Tibial artery (tissue), 4 donors: ENCODE measurements at regions not wholly inside any gene's neighbourhood (a gene's known extent, or its start where the extent isn't known, plus 50 kb on each side); places are given as distances from the start of the nearest gene placed in this dataset.

Experiments
- DNase-seq, 2 donors: peaks; one replicate each; pipeline ENCODE4 v3.0.0-alpha.2; 2019
- H3K27ac ChIP-seq, 2 donors: fragments of 200-600 bp; sonication (generic) in 1 of 2; 1 replicate in 1 of 2; 2 replicates in 1 of 2; pipeline ENCODE4 v1.5.1; 2018 to 2019; ENCODE audit warnings: mild to moderate bottlenecking in 1 of 2
- H3K27me3 ChIP-seq, 2 donors: fragments of 200-600 bp; sonication (generic) in 1 of 2; one replicate each; pipeline versions ENCODE4 v1.5.1 to v1.6.0; 2016 to 2019
- H3K36me3 ChIP-seq, 3 donors: fragments of 200-600 bp; sonication (generic) in 2 of 3; one replicate each; pipeline ENCODE4 v1.5.1; 2016 to 2019; ENCODE audit warnings: mild to moderate bottlenecking in 2 of 3
- H3K4me1 ChIP-seq, 4 donors: fragments of 200-600 bp; sonication (generic) in 2 of 4; 1 replicate in 3 of 4; 2 replicates in 1 of 4; pipeline ENCODE4 v1.5.1; 2016 to 2019
- H3K4me3 ChIP-seq, 2 donors: fragments of 200-600 bp; sonication (generic) in 1 of 2; 1 replicate in 1 of 2; 2 replicates in 1 of 2; pipeline ENCODE4 v1.5.1; 2018 to 2019; ENCODE audit warnings: mild to moderate bottlenecking in 2 of 2
- H3K9me3 ChIP-seq, 3 donors: fragments of 200-600 bp; sonication (generic) in 1 of 3; one replicate each; pipeline ENCODE4 v1.5.1; 2016 to 2019
- intact Hi-C: fragments of 100-400 bp; cut with DNase I; formaldehyde crosslinking; loops from one replicate; pipeline ENCODE4 v1.15.0; 2023; ENCODE audit warnings: low total_unique reads
- TF ChIP-seq, protein P1 (sequence below), 2 experiments: fragments of 200-600 bp in 1 of 2; fragments of 450-650 bp in 1 of 2; IDR thresholded peaks; one replicate each; pipeline ENCODE4 v1.5.1; 2017 to 2019; ENCODE audit warnings: antibody characterized with exemption in 2 of 2, mild to moderate bottlenecking in 1 of 2, moderate library complexity in 1 of 2

DNA sequence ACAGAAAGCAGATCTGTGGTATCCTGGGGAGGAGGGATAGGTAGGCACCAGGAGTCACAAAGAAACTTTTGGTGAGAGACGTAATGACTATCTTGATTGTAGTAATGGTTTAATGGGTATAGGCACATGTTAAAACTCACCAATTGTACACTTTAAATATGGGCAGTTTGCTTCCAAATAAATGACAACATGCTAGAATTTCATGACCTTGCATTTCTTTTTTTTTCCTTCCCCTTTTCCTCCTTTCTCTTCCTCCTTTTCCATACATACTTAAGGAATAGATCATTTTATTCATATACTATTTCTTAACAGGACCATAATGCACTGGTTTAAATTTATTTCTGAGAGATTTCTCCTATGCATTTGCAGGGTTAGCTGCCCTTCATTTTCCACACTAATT is 341.8 kb downstream of the TMEM182 start:
- DNase-seq: no peak
- TF ChIP-seq, protein P1, sequence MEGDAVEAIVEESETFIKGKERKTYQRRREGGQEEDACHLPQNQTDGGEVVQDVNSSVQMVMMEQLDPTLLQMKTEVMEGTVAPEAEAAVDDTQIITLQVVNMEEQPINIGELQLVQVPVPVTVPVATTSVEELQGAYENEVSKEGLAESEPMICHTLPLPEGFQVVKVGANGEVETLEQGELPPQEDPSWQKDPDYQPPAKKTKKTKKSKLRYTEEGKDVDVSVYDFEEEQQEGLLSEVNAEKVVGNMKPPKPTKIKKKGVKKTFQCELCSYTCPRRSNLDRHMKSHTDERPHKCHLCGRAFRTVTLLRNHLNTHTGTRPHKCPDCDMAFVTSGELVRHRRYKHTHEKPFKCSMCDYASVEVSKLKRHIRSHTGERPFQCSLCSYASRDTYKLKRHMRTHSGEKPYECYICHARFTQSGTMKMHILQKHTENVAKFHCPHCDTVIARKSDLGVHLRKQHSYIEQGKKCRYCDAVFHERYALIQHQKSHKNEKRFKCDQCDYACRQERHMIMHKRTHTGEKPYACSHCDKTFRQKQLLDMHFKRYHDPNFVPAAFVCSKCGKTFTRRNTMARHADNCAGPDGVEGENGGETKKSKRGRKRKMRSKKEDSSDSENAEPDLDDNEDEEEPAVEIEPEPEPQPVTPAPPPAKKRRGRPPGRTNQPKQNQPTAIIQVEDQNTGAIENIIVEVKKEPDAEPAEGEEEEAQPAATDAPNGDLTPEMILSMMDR (IDR thresholded peaks at IDR 0.05): no peak
- Histone ChIP-seq H3K27me3 (no peaks in the 10 kb centered on the region), H3K27ac (no peak overlapping the region), H3K9me3 (no peaks in the 10 kb centered on the region), H3K4me3 (no peak overlapping the region), H3K36me3 (no peaks in the 10 kb centered on the region), H3K4me1 (no peaks in the 10 kb centered on the region)
- intact Hi-C loops: no loop called here

DNA sequence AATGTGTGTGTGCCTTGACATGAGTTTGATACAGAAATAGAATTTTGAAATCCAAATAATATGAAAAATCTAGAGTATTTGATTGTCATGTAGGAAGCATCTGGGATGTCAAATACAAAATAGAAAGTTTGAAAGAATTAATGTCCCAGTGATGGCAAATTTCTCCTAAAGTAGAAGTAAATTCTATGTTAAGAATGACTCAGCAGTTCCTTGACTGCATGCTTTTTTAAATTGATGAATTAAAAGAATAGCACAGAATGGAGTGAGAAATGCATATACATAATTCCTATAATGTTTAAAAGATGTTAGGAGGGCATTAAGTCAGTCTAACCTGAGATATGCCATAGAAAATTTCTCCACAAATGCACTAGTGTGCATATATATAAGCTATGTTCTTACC is 357.5 kb downstream of the TMEM182 start:
- Histone ChIP-seq H3K9me3 (no peaks in the 10 kb centered on the region), H3K27ac (no peak overlapping the region), H3K4me3 (no peak overlapping the region), H3K27me3 (no peaks in the 10 kb centered on the region), H3K36me3 (no peaks in the 10 kb centered on the region), H3K4me1 (no peaks in the 10 kb centered on the region)
- no peak for DNase-seq
- intact Hi-C loops: no loop called here
- TF ChIP-seq, protein P1 (IDR thresholded peaks at IDR 0.05): no peak

DNA sequence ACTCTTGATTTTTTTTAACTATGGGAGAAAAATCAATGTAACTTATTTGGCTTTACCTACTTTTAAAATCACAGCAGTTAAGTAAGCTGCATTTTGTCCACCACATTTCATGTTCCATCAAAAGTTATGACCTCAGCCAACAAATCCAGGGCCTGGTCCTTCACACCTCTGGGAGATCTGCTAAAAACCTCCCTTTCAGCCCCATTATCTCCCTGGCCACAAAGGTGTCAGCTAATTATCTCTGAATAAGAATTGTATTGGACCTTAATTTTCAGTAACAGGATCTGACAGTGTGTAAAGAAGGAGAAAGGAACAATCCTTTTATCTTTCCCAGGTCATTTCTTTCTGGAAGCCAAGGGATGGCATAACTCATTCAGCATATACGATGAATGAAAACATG is 359.3 kb downstream of the TMEM182 start:
- Histone ChIP-seq H3K4me3 (no peak overlapping the region), H3K27me3 (no peaks in the 10 kb centered on the region), H3K36me3 (no peaks in the 10 kb centered on the region), H3K4me1 (no peaks in the 10 kb centered on the region), H3K9me3 (no peaks in the 10 kb centered on the region), H3K27ac (no peak overlapping the region)
- TF ChIP-seq, protein P1 (IDR thresholded peaks at IDR 0.05): no peak
- no peak for DNase-seq
- intact Hi-C loops: no loop called here

DNA sequence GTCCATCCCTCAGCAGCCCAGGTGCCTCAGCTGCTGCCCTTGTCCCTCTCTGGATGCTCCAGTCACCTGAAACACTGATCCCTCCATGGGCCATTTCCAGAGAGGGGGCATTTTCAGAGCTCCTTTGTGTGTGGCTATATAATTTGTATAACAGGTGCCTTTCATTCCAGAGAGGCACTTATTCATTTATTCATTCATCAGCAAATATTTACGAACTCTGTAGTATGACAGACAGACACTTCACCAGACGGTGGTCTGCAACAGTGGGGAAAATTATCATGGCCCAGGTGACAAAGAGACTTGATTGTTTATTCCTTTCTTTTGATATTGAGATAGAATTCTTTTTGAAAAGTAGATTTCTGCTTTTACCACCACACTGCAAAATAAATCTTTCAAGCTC is 361.7 kb downstream of the TMEM182 start:
- no peak overlapping the region for H3K27ac ChIP-seq
- H3K27me3 ChIP-seq: no peaks in the 10 kb centered on the region
- intact Hi-C loops: no loop called here
- no peaks in the 10 kb centered on the region for H3K9me3 ChIP-seq
- H3K4me1 ChIP-seq: no peaks in the 10 kb centered on the region
- TF ChIP-seq, protein P1 (IDR thresholded peaks at IDR 0.05): no peak
- no peak overlapping the region for H3K4me3 ChIP-seq
- no peaks in the 10 kb centered on the region for H3K36me3 ChIP-seq
- no peak for DNase-seq

DNA sequence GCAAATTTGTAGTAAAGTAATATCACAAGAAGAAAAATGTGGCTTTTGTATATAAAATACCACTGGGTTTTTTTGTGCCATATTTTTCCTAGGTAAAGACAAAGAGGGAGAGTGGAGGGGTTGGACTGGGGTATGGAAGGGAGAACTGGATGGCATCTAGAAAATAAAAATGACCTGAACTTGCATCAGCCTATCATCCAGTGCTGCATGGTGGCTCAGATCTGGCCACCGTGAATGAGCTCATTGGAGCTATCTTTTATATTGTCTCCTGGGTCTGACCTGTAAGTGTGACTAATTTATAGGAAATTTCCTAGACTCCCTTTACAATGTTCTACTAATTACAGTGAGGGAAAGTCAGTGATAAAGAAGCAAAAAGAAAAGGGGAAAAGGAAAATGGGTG is 369.0 kb downstream of the TMEM182 start:
- TF ChIP-seq, protein P1 (IDR thresholded peaks at IDR 0.05): no peak
- no peaks in the 10 kb centered on the region for H3K36me3 ChIP-seq
- no peak for DNase-seq
- no peaks in the 10 kb centered on the region for H3K9me3 ChIP-seq
- H3K4me1 ChIP-seq: no peaks in the 10 kb centered on the region
- intact Hi-C loops: no loop called here
- H3K27me3 ChIP-seq: no peaks in the 10 kb centered on the region
- H3K27ac ChIP-seq: no peak overlapping the region
- no peak overlapping the region for H3K4me3 ChIP-seq

DNA sequence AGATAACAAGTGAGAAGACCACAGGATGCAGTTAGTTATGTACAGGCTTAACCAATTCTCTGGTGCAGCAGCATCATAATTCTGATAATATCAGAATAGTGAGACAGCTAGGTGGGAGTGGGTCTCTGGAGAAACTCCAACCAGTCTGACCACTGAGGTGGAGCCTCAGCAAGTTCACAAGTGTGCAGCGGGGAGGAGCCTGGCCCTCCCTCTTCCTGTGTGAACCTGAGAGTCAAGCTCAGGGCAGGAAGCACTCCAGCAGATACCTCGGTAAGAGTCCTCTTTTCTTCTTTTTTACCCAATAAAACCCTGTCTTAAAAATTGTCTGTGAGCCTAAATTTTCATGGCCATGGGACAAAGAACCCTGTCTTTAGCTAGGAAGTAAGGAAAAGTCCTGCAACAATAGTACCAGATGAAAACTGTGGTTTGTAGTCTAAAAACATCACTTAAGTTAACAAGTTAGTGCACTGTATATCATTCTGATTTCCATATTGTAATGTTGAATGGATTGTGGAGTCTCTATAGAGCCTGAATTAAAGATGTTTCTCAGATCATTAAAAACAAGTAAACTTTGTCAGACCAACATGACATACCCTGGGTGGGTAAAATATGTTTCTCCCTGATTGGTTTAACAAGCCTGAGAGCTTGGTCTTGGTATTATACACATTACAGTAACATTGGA is 370.8 kb downstream of the TMEM182 start:
- TF ChIP-seq, protein P1 (IDR thresholded peaks at IDR 0.05): no peak
- Histone ChIP-seq H3K27me3 (no peaks in the 10 kb centered on the region), H3K27ac (no peak overlapping the region), H3K4me1 (no peaks in the 10 kb centered on the region), H3K9me3 (no peaks in the 10 kb centered on the region), H3K4me3 (no peak overlapping the region), H3K36me3 (no peaks in the 10 kb centered on the region)
- intact Hi-C loops: no loop called here
- DNase-seq: no peak
